GM03348 (cell line): ENCODE measurements at regions not wholly inside any gene's neighbourhood (a gene's known extent, or its start where the extent isn't known, plus 50 kb on each side); places are given as distances from the start of the nearest gene placed in this dataset.
"Not testable (repeated sequence)": the region's sequence is repeated elsewhere in the genome, so short reads cannot be mapped to it uniquely, and the experiment has no call there.

ENCODE experiments used
- DNase-seq: peaks from one replicate; pipeline ENCODE4 v3.0.0; 2012; ENCODE audit warnings: low spot score

- no peak for DNase-seq
These were observed 467.4 kb upstream of the DPPA4 start for GRCh38 chr3:109804697-109805096.

- peak; percentile 4 for DNase-seq
These were observed 469.6 kb upstream of the DPPA4 start for GRCh38 chr3:109806929-109807328.

- DNase-seq: no peak
These were observed 472.2 kb upstream of the DPPA4 start for GRCh38 chr3:109809513-109809912.

GRCh38 chr3:109818081-109818480 lies 480.7 kb upstream of the DPPA4 start:
- no peak for DNase-seq

GRCh38 chr3:109819734-109820133 lies 482.4 kb upstream of the DPPA4 start:
- no peak for DNase-seq

GRCh38 chr3:109825971-109826810 lies 488.8 kb upstream of the DPPA4 start:
- DNase-seq: no peak

- DNase-seq: no peak
These were observed 494.1 kb upstream of the DPPA4 start for GRCh38 chr3:109831403-109831802.

GRCh38 chr3:109835958-109836357 lies 498.6 kb upstream of the DPPA4 start:
- no peak for DNase-seq

GRCh38 chr3:109851854-109852253 lies 514.5 kb upstream of the DPPA4 start:
- no peak for DNase-seq

GRCh38 chr3:109852283-109852682 lies 514.9 kb upstream of the DPPA4 start:
- DNase-seq: no peak

GRCh38 chr3:109853077-109853731 lies 515.9 kb upstream of the DPPA4 start:
- DNase-seq: no peak

GRCh38 chr3:109863701-109864100 lies 526.4 kb upstream of the DPPA4 start:
- DNase-seq: no peak

- no peak for DNase-seq
These were observed 527.1 kb upstream of the DPPA4 start for GRCh38 chr3:109864452-109864851.

GRCh38 chr3:109869586-109869985 lies 532.2 kb upstream of the DPPA4 start:
- no peak for DNase-seq

GRCh38 chr3:109874896-109875708 lies 537.8 kb upstream of the DPPA4 start:
- DNase-seq: no peak

GRCh38 chr3:109877616-109878015 lies 540.3 kb upstream of the DPPA4 start:
- DNase-seq: not testable (repeated sequence)

GRCh38 chr3:109882144-109882543 lies 544.8 kb upstream of the DPPA4 start:
- DNase-seq: no peak

GRCh38 chr3:109887293-109887692 lies 549.9 kb upstream of the DPPA4 start:
- DNase-seq: no peak

GRCh38 chr3:109888026-109888425 lies 550.7 kb upstream of the DPPA4 start:
- no peak for DNase-seq

GRCh38 chr3:109897734-109898133 lies 560.4 kb upstream of the DPPA4 start:
- peak; percentile 2 for DNase-seq

- no peak for DNase-seq
These were observed 562.6 kb upstream of the DPPA4 start for GRCh38 chr3:109899925-109900324.

- no peak for DNase-seq
These were observed 563.4 kb upstream of the DPPA4 start for GRCh38 chr3:109900783-109901182.

GRCh38 chr3:109902549-109902948 lies 565.2 kb upstream of the DPPA4 start:
- no peak for DNase-seq
